ENCODE measurements at regions not wholly inside any gene's neighbourhood (a gene's known extent, or its start where the extent isn't known, plus 50 kb on each side); places are given as distances from the start of the nearest gene placed in this dataset.

GRCh38 chr2:71859211-71859847 lies 288.3 kb downstream of the CYP26B1 start:
- no peak overlapping the region for H3K27ac Mint-ChIP-seq
- H3K27me3 Mint-ChIP-seq (ENCODE audit: low read depth): peaks cover 58% of the 10 kb centered on the region
- peaks cover 12% of the 10 kb centered on the region for H3K9me3 Mint-ChIP-seq
- no peak overlapping the region for H3K4me3 Mint-ChIP-seq
- no peak for TF ChIP-seq CTCF (IDR thresholded peaks at IDR 0.05; ENCODE audit: unreplicated experiment in 3 of 3)
- H3K4me1 Mint-ChIP-seq: peaks cover 28% of the 10 kb centered on the region
- no peaks in the 10 kb centered on the region for H3K36me3 Mint-ChIP-seq (ENCODE audit: low read depth)

DNA sequence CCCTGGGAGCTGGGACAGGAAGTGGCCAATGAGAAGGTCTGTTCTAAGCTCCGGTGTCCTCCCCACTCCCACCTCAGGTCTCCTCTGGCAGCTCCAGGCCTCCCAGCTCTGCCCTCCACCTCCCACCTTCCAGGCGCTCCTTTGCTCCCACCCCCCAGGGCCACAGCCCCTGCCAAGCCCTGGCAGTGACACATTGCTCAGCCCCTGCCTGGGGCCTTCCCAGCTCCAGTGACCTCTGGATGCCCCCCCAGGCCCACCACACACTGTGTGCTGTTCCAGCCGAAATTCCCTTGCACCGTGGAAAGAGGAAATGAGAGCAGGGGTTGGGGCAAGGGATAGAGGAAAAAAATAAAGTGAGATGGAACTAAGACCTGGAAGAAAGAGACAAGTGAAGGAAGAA lies 289.6 kb downstream of the CYP26B1 start:
- H3K4me1 Mint-ChIP-seq: peaks cover 22% of the 10 kb centered on the region
- peaks cover 12% of the 10 kb centered on the region for H3K9me3 Mint-ChIP-seq
- TF ChIP-seq CTCF (IDR thresholded peaks at IDR 0.05; ENCODE audit: unreplicated experiment in 3 of 3): no peak
- H3K36me3 Mint-ChIP-seq (ENCODE audit: low read depth): no peaks in the 10 kb centered on the region
- H3K27me3 Mint-ChIP-seq (ENCODE audit: low read depth): peaks cover 65% of the 10 kb centered on the region
- no peak overlapping the region for H3K27ac Mint-ChIP-seq
- H3K4me3 Mint-ChIP-seq: no peak overlapping the region

- H3K4me3 Mint-ChIP-seq: no peak overlapping the region
- H3K4me1 Mint-ChIP-seq: peaks cover 21% of the 10 kb centered on the region
- peak overlapping the region in 1 of 3 experiments; percentile 32 for H3K27ac Mint-ChIP-seq
- no peaks in the 10 kb centered on the region for H3K36me3 Mint-ChIP-seq (ENCODE audit: low read depth)
- H3K9me3 Mint-ChIP-seq: peaks cover 12% of the 10 kb centered on the region
- no peak for TF ChIP-seq CTCF (IDR thresholded peaks at IDR 0.05; ENCODE audit: unreplicated experiment in 3 of 3)
- peaks cover 68% of the 10 kb centered on the region for H3K27me3 Mint-ChIP-seq (ENCODE audit: low read depth)
These were observed 290.0 kb downstream of the CYP26B1 start for GRCh38 chr2:71857636-71858035.

DNA sequence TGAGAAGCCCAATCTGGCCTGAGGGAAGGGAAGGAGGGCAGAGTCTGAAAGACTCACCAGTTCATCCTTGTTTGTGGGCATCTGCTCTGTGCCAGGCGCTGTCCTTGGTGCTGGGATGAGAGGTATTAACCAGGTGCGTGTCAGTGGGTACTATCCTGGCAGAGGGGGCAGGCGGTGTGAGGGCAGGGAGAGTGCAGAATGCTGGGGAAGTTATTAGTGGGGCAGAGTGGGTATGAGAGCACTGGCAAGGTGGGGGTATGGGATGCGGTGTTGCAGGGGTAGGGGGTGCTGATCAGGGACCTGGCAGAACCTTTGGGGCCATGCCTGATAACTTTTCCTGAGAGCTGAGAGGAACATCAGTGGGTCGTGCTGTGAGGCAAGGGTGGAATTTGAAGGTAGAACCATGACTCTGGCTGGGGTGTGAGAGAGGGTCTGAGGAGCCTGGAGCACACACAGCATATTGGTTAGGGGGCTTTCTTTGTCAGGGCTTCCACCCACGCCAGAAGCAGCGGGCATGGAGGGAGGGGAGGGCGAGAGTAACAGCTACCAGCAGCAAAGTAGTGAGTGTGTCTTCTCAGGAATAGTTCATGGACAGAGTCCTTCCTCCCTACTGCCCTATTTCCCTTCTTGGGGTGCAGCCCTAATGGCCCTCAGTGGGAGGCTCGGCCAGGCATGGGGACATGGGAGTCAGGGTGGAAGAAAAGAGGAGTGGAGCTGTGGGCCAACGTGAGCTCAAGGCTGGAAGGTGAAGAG lies 290.7 kb downstream of the CYP26B1 start:
- H3K27me3 Mint-ChIP-seq (ENCODE audit: low read depth): peaks cover 68% of the 10 kb centered on the region
- H3K4me1 Mint-ChIP-seq: peaks cover 21% of the 10 kb centered on the region
- no peak overlapping the region for H3K27ac Mint-ChIP-seq
- peaks cover 12% of the 10 kb centered on the region for H3K9me3 Mint-ChIP-seq
- no peak overlapping the region for H3K4me3 Mint-ChIP-seq
- H3K36me3 Mint-ChIP-seq (ENCODE audit: low read depth): no peaks in the 10 kb centered on the region
- TF ChIP-seq CTCF (IDR thresholded peaks at IDR 0.05; ENCODE audit: unreplicated experiment in 3 of 3): no peak

DNA sequence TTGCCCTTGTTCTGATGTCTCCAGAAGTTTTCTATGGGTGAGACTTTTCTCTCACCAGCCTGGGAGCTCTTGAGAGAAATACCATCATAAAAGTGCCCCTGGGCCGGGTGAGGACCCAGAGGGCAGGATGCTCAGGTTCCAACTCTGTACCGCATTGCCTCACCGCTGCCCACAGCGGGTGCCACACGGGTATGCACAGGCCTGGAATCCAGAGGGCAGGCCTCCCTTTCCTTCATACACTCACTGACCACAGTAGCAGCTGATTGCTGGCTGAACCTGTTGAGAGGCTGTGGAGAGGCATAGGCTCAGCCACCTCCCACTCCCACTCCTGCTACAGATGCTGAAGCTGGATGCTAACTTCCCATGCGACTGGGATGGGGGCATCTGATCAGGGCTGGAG lies 293.8 kb downstream of the CYP26B1 start:
- H3K4me3 Mint-ChIP-seq: no peak overlapping the region
- H3K9me3 Mint-ChIP-seq: peaks cover 11% of the 10 kb centered on the region
- peaks cover 29% of the 10 kb centered on the region for H3K4me1 Mint-ChIP-seq
- no peaks in the 10 kb centered on the region for H3K36me3 Mint-ChIP-seq (ENCODE audit: low read depth)
- no peak overlapping the region for H3K27ac Mint-ChIP-seq
- TF ChIP-seq CTCF (IDR thresholded peaks at IDR 0.05; ENCODE audit: unreplicated experiment in 3 of 3): no peak
- H3K27me3 Mint-ChIP-seq (ENCODE audit: low read depth): peaks cover 60% of the 10 kb centered on the region

Data from nephron (organoid).